GM12865 (cell line): ENCODE measurements at regions not wholly inside any gene's neighbourhood (a gene's known extent, or its start where the extent isn't known, plus 50 kb on each side); places are given as distances from the start of the nearest gene placed in this dataset.

Experiments
- DNase-seq: peaks from one replicate; pipeline ENCODE4 v3.0.0; 2010; ENCODE audit warnings: low read depth
- H3K4me3 ChIP-seq: 2 replicates; pipeline ENCODE4 v1.5.1; 2011; ENCODE audit warnings: mild to moderate bottlenecking, low read depth, low read length, control low read depth
- CTCF ChIP-seq: IDR thresholded peaks from 2 replicates; pipeline ENCODE4 v1.5.1; 2011; ENCODE audit warnings: low read length, control low read depth, low read depth, inconsistent platforms; ENCODE audit not compliant: insufficient read depth; ENCODE audit errors: missing control alignments

DNA sequence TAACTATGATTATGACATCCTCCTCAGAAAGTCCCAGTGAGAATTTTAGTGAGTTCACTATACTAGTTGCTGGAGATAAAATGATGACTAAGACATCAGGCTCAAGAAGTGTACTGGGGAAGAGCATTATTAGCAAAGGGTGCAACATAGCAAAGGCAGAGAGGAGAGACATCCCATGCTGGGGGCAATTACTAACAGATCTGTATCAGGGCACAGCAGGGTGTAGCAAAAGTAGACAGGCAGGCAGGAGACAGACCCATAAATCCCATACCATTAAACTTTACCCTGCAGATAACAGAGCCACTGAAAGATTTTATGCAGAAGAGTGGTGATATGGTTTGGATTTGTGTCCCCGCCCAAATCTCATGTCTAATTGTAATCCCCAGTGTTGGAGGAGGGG lies 161.7 kb downstream of the SP3 start:
- no peak for DNase-seq
- H3K4me3 ChIP-seq: no peak overlapping the region
- no peak for TF ChIP-seq CTCF

DNA sequence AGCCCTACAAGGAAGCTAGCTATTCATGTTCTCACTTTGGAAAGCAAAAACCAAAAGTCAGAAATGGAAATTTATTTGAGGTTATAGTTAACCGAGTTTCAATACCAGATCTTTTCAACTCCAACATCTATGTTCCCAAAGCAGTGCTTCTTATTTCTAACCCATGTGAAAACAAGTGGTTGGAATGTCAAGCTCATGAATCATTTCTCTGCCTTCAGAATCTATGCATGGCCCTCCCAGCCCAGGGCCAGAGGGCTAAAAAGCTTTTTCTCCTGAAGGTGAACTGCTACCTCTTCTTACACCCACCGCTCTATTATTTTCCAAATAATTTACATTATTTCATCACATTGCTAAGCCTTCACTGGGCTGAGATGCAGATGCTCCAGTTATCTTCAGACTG lies 158.4 kb downstream of the SP3 start:
- no peak overlapping the region for H3K4me3 ChIP-seq
- DNase-seq: no peak
- no peak for TF ChIP-seq CTCF

DNA sequence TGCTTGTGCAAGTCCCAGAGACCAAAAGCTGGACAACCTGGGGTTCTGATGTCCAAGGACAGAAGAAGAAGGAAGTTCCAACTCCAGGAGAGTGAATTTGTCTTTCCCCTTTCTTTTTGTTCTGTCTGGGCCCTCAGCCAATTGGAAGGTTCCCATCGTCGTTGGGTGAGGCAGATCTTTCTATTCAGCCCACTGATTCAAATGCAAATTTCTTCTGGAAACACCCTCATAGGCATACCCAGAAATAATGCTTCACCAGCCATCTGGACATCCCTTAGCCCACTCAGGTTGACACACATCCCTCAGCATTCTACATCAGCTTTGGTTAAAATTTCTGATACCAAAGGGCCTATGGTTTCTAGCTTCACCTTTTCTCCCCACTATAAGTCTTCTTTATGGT lies 156.5 kb downstream of the SP3 start:
- H3K4me3 ChIP-seq: no peak overlapping the region
- TF ChIP-seq CTCF: no peak
- DNase-seq: no peak

GRCh38 chr2:173812321-173812720 lies 152.9 kb downstream of the SP3 start:
- H3K4me3 ChIP-seq: no peak overlapping the region
- TF ChIP-seq CTCF: no peak
- DNase-seq: no peak

DNA sequence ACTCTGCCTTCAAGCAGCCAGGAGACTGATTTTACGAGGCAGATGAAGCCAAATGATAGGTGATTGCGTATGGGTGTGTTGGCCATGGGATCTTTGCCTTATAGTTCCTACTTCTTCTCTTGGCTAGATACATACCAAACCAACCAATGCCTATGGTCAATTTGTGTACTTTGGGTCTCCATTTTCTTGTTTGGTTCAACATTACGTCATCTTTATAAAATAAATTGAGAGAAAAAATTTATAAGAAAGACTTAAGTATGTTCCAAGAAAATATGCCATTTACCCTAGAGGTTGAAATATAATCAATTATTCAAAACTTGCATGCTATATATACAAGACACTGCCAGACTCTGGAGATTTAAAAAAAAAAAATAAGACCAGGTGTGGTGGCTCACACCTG lies 150.9 kb downstream of the SP3 start:
- DNase-seq: no peak
- no peak for TF ChIP-seq CTCF
- no peak overlapping the region for H3K4me3 ChIP-seq

- no peak overlapping the region for H3K4me3 ChIP-seq
- no peak for DNase-seq
- no peak for TF ChIP-seq CTCF
Observed at GRCh38 chr2:173815772-173816171, 149.4 kb downstream of the SP3 start.

DNA sequence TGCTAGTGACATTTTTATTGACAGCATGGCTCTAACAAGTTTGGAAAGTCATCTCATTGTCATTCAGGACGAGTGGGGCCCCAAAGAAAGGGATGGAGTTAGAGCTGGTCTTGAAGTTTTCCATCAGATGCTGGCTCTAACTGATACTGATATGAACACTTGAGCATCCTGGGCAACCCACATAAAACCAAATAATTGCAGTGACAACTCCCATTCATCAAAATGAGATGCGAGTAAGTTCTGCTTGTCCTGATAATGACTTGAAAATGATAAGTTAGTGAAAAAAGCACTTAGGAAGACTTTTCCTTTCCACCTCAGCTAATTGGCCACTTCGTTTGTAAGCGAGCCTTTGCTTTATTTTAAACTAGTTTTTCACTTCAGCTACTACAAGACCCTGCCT lies 147.6 kb downstream of the SP3 start:
- no peak for TF ChIP-seq CTCF
- no peak overlapping the region for H3K4me3 ChIP-seq
- DNase-seq: no peak
